HK-2 (cell line): ENCODE measurements at regions not wholly inside any gene's neighbourhood (a gene's known extent, or its start where the extent isn't known, plus 50 kb on each side); places are given as distances from the start of the nearest gene placed in this dataset.

Experiments
- DNase-seq: peaks from one replicate; pipeline ENCODE4 v3.0.0-alpha.2; 2018; ENCODE audit not compliant: unreplicated experiment

DNA sequence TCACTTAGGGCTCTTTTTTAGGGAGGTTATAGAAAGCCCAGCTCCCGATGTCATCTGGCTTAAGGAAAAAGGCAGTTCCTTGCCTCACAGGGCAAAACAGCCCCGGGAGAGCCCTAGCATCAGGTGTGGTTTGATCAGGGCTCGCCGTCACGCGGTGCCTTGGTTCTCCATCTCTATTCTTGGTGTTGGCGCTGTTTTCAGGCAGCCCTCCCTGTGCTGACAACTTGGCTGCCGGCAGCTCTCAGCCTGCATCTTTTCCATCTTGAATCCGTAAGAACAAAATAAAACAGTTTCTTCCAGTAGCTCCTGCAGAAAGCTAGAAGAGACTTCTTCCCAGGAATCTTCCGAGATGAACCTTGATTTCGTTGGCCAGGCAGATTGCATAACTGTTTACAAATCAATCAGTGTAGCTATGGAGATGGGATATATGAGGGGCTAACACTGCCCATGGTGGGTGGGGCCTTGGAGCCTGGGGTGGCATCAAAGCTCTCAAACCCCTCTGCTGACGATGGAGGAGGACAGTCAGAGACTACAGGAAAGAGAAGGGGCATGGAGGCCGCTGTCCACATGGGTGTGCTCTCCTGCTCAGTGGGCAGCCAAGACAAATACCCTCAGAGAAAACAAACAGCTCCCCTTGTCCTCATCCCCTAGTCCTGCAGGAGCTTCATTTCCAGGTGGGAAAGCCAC, 370.7 kb upstream of the C1orf174 start:
- no peak for DNase-seq

DNA sequence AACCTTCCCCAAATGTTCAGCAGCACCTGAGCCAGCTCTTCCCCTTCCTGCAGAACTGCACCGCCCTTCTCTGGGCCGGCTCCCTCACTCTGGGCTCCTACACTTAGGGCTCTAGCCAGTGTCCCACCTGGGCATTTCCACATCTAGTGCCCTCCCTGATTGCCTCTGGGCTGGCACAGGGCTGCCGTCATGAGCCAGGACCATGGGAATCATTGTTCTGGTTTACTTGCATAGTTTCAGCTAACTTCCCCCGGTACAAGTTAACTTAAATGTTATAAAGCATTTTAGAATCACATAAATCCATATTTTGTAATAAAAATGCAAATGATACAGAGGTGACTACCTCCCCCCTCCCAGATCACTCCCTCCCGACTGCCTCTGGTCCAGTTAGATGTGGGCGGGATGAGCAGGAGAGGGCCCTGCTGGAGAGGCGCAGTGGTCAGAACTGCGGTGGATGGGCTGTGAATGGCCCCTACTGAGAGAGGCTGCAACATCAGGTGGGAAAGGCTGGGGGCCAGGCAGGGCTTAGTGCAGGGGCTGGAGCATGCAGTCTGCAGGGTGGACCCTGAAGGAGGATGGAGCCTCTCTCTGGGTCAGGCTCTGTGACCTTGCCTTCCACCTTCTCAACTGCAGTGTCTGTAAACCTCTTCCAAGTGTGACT, 371.4 kb upstream of the C1orf174 start:
- DNase-seq: no peak

DNA sequence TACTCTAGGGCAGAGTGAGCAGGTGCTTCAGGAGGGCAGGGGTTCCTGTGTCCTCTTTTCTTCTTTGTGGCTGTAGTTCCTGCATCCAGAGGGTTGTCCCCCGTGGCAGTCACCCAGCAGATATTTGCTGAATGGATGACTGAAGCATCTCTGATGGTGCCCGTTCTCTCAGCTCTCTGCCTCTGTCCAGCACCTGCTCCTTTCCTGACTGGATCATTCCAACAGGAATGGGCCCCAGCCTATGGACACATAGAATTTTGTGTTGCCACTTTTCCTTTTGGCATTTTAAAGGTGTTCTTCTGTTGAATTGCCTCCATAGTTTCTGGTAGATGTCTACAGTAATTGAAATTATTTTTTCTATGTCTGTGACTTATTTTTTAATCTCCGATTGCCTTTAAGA, 372.5 kb upstream of the C1orf174 start:
- no peak for DNase-seq

DNA sequence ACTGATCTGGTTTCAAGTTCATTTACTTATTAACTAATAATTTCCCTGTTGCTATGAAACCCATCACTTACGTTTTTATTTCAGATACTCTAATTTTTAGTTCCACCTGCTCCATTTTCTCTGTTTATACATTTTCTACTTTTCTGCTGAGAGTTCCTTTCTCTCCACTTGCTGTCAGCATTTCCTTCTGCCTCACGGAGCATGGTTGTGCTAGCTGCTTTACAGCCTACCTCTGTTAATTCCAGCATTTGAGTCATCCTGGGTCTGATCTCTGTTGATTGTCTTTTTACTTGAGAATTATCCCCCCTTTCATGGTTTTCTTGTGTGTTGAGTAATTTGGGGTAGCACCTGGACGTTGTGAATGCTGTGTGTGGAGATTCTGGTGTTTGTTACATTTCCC, 373.2 kb upstream of the C1orf174 start:
- no peak for DNase-seq

DNA sequence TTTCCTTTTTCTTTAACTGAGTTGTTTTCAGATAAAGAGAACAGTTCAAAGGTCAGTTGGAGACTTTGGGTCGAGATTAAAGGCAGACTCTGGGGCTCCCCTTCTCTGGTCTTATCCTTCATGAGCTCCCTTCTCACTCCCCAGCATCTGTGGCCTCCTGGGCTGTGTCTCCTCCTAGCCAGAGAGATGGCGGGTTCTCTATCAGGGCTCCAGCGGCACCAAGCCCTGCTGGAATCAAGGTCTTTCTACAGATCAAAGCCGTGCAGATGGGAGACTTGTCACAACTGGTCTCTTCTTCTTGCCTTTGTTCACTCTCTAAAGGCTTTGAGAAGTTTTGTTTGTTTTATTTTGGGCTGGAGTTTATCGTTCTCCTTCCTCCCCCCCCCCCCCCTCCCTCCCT, 373.7 kb upstream of the C1orf174 start:
- DNase-seq: no peak

DNA sequence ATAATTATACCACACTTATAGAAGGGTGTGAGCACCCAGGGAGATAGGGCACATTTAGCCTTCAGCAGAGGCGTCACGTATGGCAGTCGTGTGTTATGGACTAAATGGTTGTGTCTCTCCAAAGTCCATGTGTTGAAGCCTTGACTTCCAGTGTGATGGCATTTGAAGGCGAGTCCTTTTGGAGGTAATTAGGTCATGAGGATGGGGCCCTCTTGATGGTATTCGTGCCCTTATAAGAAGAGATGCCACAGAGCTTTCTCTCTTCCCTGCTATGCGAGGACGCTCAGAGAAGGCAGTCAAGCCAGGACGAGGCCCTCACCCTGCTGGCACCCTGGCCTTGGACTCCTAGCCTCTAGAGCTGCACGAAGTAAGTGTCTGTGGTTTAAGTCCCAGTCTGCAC, 375.0 kb upstream of the C1orf174 start:
- DNase-seq: no peak

DNA sequence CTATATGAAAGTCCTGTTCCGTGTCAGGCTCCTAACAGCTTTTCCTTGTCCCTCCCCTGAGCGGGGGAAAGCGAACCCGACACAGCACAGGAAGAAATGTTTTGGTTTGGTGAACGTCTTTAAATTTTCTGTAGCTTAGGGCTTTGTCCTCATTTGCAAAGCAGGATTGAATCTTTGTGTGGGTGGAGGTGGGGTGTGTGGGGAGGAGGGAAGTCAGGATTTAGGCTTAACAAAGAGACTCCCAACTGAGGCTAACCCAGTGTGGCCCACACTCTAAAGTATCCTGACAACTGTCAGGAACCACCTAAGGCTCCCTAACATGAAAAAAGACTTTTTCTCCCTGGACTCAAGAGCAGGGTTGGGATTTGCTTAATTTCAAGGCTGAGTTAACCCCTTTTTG, 376.2 kb upstream of the C1orf174 start:
- no peak for DNase-seq

DNA sequence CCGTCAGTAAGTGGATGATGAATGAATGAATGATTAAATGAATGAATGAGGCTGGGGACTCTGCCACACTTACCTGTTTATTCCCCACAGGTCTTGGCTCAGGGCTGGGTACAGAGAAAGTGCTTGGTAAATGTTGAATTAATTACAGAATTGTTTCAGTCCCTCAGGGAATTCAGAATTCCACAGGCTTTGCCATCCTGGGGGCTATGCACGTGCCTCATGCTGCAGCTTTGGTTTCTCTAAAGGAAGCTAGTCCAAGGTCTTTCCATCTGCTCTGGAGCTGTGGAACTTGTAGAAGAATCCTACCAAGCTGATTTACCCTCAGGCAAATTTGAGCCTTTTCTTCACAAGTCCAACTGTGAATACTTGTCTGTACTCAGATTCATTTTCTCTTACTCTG, 376.8 kb upstream of the AJAP1 start:
- DNase-seq: no peak

DNA sequence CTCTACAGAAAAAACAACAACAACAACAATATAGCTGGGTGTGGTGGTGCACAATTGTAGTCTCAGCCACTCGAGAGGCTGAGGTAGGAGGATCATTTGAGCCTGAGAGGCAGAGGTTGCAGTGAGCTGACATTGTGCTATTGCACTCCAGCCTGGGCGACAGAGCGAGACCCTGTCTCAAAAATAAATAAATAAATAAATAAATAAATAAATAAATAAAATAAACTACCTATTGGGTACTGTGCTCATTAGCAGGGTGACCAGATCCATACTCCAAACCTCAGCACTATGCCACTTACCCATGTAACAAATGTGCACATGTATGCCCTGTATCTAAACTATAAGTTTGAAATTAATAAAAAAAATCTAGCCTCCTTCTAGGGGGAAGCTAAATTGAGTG, 369.4 kb upstream of the AJAP1 start:
- DNase-seq: no peak

DNA sequence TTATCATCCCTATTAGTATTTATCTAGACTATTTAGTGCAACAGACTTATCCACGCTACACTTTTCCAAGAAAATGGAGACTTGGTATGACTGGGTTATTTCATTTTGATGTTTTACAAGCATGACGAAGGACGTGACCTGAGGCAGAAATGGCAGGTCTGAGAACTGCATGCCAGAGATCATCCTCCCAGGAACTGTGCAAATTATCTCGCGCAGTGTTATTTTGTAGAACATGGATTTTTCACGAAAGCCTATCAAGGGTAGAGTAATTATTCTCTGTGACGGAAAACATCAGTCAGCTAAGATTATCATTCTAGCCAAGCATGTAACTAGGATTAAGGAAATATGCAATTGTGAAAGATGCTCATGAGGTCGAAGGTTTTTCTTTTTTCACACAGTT, 361.5 kb upstream of the AJAP1 start:
- no peak for DNase-seq

DNA sequence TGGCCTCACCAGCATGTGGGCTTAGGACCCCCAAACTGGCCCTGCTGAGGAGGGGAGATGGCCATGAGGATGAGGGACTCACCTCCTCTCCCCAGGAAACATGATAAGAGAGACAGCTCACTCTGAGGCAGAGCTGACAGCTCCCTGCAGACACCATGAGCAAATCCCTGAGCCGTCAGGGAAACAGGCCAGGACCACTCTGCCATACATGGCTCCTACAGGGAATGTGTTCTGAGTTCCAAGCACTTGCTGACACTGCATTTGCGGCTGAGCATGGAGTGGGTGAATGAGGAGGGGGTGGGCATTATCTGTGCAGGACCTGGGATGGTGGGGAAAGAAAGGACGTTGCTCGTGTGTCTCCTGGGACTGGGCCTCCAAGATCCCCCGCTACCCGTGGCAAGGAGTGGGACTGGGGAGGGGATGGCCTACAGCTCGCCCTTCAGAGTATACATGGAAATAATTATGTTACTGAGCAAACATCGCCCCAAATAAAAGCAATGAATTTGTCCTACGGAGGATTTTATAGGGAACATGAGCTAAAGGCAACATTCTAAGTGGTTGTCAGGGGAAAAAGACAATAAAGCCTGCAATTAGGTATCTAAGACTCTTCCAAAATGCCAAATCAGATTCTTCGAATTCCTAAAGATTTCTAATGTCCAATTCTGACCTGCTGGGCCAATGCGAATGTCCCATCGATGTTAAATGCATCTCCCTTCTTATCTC, 355.9 kb upstream of the AJAP1 start:
- no peak for DNase-seq

DNA sequence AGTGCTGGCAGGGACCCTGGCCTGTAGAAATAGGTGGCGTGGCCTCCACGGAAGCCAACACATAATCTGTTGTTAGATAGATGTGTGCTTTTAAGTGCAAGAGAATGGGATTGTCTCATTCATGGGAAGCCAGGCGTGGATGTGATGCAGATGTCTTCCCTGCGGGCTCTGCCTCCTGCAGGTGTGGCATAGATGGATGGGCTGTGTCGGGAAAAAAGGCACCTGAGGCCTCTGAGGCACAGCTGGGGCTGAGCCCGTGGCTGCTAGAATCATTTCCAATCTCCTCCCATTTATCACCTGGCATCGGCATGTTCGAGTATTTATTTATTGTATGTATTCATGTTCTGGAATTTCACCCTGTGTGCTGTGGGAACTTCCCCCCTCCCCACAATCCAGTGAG, 353.4 kb upstream of the AJAP1 start:
- DNase-seq: no peak

DNA sequence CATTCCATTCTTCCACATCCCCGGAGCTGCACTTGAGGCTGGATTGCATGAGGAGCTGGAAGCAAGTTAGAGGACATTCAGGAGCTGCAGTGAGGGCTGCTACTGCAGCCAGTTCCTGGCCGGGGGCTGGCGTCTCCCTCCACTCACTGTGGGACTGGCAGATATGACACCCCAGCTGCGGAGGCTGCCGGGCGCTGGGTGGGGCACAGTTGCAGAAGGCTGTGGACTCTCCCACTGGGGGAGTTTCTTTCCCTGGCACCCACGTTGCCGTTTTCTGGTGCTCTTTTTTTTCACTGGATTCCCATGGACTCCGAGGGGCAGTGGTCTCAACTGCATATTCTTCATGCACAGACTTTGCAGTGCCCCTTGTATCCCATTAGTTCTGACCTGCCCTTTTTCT, 351.1 kb upstream of the AJAP1 start:
- DNase-seq: no peak

DNA sequence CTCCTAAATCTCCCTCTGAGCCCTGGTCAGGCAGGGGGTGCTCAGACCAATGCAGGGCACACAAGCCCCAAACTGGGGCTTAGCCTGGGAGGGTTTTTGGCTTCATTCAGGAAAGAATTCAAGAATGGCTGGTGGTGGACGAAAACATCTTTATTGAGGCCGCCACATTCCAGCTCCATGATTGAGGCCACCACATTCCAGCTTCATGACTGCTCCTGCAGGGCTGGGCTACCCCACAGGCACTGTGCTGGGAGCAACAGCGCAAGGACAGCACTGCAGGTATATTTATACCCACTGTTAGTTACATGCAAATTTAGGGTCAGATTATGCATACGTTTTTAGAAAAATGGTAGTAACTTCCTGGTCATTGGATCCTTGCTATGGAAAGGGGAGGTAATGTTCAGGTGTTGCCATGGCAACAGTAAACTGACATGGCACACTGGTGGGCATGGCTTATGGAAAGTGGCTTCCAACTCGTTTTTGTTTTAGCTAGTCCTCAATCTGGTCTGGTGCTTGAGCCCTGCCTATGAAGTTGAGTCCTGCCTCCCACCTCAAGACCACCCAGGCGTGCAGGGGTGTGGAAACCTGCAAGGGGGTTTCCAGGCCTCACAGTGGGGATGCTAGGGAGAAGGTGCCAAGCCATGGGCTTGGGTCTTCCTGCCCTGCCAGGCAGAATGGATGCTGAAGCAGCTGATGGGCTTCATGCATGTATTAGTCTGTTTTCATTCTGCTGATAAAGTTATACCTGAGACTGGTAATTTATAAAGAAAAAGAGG, 348.7 kb upstream of the AJAP1 start:
- DNase-seq: no peak

DNA sequence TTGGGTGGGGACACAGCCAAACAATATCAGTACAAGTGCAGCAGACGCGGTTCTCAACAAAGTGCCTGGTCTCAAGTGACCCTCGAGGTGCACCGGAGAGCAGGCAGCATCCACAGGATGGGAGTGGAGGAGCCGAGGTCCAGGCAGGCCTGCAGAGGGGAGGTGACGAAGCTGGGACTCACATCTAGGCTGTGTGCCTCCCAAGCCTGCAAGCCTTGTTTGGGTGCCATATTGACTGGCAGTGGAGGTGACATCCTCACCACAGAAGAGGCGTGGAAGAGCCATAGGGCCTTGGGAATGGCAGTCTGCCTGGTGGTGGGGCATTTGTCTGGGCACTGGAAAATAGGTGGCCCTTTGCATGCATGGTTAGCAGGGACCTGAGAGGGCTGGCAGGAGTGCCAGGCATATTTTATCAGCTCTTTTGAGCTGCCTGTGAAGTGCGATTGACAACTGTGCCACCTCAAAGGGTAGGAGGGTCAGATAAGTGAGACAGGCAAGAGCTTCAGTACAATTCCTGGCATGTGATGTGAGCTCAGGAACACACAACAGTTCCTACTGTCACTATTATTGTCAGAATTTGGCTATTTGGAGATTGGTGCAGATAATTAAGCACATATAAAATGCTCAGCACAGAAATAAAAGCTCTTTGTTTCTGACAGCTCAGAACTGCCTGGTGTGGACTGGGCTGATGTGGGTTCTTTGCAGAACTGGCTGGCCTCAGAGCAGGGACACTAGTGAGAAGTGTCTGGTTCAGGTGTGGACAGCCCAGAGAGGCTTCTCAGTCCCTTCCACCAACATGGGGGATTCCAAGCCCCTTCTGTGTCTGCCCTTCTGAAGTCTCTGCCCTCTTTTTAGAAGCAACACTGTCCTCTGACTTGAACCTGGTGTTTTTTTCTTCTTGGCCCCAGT, 347.6 kb upstream of the AJAP1 start:
- DNase-seq: no peak

DNA sequence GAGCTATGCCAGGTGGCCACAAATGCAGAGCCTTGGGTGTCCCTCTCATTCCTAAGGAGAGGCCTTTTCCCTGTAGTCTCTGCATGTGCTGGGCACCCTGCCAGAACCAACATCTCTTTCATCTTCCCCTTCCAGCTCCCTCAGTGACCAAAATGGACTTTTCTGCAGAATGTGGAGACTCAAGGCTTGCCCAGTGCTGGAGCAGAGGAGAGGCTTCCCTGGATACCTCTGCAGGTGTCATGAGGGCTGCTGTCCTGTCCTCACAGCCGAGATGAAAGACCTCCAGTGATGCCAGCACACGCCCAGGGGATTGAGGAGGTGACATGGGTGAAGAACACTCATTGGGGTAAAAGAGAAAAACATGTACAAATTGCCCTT, 347.0 kb upstream of the AJAP1 start:
- DNase-seq: no peak

DNA sequence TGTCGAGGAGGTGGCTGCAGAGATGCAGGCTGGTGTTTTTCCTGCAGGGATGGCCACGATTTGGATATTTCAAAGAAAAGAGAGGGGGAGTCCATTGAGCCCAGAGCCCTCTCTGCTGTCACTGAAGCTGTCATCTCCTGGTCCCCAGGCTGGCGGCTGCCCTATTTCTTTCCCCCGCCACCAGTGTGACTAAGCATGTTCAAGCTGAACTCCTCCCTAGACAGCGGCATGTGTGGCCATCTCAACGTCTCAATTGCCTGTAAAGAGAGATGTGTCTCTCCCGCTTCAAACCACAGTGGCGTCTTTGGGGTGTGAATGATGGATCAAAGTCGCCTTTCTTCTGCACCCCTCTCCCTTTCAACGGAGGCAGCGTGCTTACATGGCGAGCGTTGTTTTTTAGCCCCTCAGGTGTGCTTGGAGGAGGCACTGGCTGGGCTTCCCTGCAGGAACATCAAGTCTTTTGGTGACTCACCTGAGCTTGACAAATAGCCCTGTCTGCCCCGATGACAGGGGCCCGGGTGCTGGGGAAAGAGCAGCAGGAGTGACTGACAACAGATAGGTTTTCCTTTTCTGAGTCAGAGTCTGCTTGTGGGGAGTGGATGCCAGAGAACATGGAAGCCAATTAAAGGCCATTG, 346.4 kb upstream of the AJAP1 start:
- no peak for DNase-seq

DNA sequence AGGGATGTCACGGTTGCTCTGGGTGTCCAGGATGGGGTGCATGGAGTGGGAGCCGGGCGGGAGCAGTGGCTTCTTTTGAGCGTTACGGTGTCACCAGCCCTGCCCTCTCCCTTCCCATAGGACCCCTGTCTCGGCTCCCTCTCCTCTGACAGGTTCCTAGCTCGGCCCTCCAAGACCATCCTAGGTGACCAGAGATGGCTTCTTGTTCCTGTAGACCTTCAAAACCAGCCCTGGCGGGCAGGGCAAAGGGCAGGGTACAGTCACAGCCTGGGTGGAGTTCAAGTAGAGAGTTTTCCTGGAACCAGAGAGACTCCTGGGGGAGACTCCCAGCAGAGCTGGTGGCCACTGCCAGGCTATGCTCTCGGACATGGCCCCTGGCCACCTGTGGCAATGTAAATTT, 345.6 kb upstream of the AJAP1 start:
- no peak for DNase-seq

DNA sequence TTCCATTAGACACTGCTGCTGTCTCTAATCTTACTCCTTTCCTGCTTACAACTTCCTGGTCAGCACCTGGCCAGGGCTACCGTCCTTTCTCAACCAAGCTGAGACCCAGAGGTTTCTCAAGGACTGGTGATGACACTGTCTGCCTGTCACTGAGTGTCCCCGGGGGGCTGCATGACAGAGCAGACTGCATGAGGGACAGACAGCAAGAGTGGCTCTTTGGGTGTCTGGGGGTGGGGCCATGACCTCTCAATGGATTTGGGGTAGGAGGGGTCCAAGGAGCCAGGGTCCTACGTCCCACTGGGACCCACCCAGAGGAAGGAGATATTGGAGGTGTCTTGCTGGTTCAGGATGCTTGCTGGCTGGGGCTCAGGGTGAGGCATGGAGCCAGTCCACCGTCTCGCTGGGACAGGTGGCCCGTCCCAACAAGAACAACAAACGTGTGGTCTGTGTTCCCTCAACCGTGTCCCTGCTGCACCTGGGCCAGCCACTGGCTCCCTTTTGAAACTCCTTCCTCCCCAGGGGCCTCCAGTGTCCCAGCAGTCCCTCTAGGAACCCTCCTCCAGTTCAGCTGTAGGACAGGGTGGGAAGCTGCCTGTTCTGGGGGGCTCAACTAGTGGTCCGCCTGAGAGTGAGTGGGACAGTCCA, 344.6 kb upstream of the AJAP1 start:
- DNase-seq: no peak

DNA sequence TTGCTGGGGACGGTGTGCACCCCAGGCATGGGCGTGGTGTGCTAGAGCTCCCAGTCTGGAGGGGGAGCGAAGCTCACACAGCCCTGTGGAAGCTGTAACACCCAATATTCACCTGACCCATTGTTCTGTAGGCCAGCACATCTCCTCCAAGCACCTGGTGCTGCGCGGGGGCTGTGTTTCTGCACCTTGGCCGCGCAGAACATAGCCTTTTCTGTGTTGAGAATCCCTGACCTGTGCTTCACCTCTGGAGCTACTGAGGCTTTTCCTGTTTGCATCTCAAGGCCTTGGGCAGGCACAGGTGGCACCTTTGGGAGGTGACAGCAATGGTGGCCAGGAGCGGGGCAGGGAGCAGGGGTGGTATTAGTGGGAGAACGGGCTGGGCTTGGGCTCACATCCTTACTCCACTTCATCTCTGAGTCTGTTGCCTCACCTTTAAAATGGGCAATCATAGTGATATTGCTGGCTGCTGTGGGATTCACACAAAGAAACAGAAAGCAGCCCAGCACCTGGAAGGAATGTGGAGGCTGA, 343.9 kb upstream of the AJAP1 start:
- DNase-seq: no peak
